Thoracic aorta (tissue), 2 donors: ENCODE measurements at regions not wholly inside any gene's neighbourhood (a gene's known extent, or its start where the extent isn't known, plus 50 kb on each side); places are given as distances from the start of the nearest gene placed in this dataset.

Source experiments
- ATAC-seq: fragments of 150-250 bp; one replicate; pipeline ENCODE4 v1.8.0; 2017; ENCODE audit warnings: low read depth; ENCODE audit not compliant: insufficient number of reproducible peaks, low FRiP score
- DNase-seq: peaks from one replicate; pipeline ENCODE4 v3.0.0-alpha.2; 2020; ENCODE audit warnings: low spot score
- H3K27ac ChIP-seq, 2 donors: fragments of 200-600 bp; sonication (generic); 1 replicate in 1 of 2; 2 replicates in 1 of 2; pipeline ENCODE4 v1.5.1; 2016; ENCODE audit warnings: mild to moderate bottlenecking in 2 of 2, moderate library complexity in 2 of 2
- H3K27me3 ChIP-seq: fragments of 200-600 bp; sonication (generic); replicated peaks from 2 replicates; pipeline ENCODE4 v1.6.0; 2016; ENCODE audit warnings: mild to moderate bottlenecking; ENCODE audit not compliant: insufficient read depth
- H3K36me3 ChIP-seq: fragments of 200-600 bp; sonication (generic); one replicate; pipeline ENCODE4 v1.5.1; 2016
- H3K4me1 ChIP-seq, 2 donors: fragments of 200-600 bp; sonication (generic); 1 replicate in 1 of 2; 2 replicates in 1 of 2; pipeline versions ENCODE4 v1.5.1 to v1.6.0; 2016; ENCODE audit warnings: low read depth in 2 of 2, mild to moderate bottlenecking in 1 of 2; ENCODE audit not compliant: control insufficient read depth in 1 of 2
- H3K4me3 ChIP-seq: fragments of 200-600 bp; sonication (generic); 2 replicates; pipeline ENCODE4 v1.5.1; 2016; ENCODE audit warnings: mild to moderate bottlenecking
- H3K9me3 ChIP-seq: fragments of 200-600 bp; sonication (generic); 2 replicates; pipeline ENCODE4 v1.5.1; 2016
- CTCF ChIP-seq: fragments of 200-600 bp; sonication (generic); IDR thresholded peaks from one replicate; pipeline ENCODE4 v1.5.1; 2019; ENCODE audit warnings: antibody characterized with exemption

DNA sequence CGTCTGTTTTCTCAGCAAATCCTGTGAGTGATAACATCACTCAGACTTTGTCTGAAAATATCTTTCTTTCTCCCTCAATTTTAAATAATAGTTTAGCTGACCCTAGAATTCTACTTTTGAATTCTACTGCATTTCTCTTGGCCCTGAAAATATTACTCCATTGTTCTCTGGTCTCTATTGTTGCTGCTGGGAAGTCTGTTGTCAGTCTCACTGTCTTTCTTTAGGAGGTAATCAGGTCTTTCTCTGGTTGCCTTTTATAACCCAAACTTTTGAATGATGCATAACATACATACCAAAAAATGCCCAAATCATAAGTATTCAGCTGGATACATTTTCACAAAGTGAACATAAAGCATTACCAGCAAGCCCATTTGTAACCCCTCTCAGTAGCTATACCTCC, 100.0 kb downstream of the MATN1 start:
- Histone ChIP-seq H3K4me1 (no peaks in the 10 kb centered on the region), H3K4me3 (no peak overlapping the region), H3K27ac (no peak overlapping the region), H3K36me3 (no peaks in the 10 kb centered on the region), H3K9me3 (peaks cover 15% of the 10 kb centered on the region), H3K27me3 (no peaks in the 10 kb centered on the region)
- DNase-seq: no peak
- no peak for ATAC-seq
- no peak for TF ChIP-seq CTCF

GRCh38 chr1:30619619-30620018, 103.8 kb downstream of the MATN1 start:
- Histone ChIP-seq H3K27me3 (no peaks in the 10 kb centered on the region), H3K36me3 (no peaks in the 10 kb centered on the region), H3K27ac (no peak overlapping the region), H3K4me3 (no peak overlapping the region), H3K9me3 (peaks cover 10% of the 10 kb centered on the region), H3K4me1 (no peaks in the 10 kb centered on the region)
- ATAC-seq: no peak
- no peak for TF ChIP-seq CTCF
- no peak for DNase-seq

DNA sequence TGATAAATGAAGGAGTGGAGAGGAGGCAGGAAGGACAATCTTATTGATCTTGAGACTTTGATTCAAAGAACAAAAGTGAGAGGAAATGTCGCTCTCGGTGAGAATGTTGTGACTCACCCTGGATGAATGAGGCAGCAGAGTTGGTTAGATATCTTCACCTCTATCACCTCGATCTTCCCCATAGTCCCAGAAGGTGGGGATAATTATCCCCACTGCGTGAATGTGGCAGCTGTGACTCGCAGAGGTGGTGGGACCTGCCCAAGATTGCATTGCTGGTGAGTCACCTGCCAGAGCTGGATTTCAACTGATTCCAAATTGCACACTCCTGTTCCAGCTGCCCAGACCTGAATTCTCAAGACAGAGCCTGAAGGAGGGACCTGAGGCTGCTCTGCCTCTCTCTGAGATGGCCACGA, 105.0 kb downstream of the MATN1 start:
- no peak for DNase-seq
- Histone ChIP-seq H3K36me3 (no peaks in the 10 kb centered on the region), H3K4me3 (no peak overlapping the region), H3K27ac (no peak overlapping the region), H3K9me3 (peaks cover 5% of the 10 kb centered on the region), H3K27me3 (no peaks in the 10 kb centered on the region), H3K4me1 (no peaks in the 10 kb centered on the region)
- TF ChIP-seq CTCF: no peak
- ATAC-seq: no peak

DNA sequence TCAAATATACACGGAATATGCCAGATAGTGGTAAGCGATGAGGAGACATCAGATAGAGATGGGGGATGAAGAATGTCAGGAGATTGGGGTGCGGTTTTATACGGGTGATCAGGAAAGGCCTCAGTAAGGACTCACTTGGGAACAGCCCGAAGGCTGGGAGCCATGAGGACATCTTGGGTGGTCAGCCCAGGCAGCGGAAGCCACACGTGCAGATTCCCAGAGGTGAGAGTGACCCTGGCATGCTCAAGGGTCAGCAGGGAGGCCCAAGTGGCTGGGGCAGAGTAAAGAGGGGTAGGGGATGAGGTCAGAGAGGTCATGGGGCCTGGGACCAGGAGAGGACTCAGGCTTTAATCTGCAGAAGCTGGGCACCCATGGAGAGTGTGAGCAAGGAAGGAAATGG, 106.6 kb downstream of the MATN1 start:
- Histone ChIP-seq H3K9me3 (no peaks in the 10 kb centered on the region), H3K27me3 (no peaks in the 10 kb centered on the region), H3K4me3 (no peak overlapping the region), H3K27ac (no peak overlapping the region), H3K4me1 (no peaks in the 10 kb centered on the region), H3K36me3 (no peaks in the 10 kb centered on the region)
- TF ChIP-seq CTCF: no peak
- no peak for DNase-seq
- ATAC-seq: no peak

GRCh38 chr1:30615816-30616590, 107.4 kb downstream of the MATN1 start:
- Histone ChIP-seq H3K27ac (no peak overlapping the region), H3K4me3 (no peak overlapping the region), H3K9me3 (no peaks in the 10 kb centered on the region), H3K36me3 (no peaks in the 10 kb centered on the region), H3K27me3 (no peaks in the 10 kb centered on the region), H3K4me1 (no peaks in the 10 kb centered on the region)
- no peak for TF ChIP-seq CTCF
- DNase-seq: no peak
- no peak for ATAC-seq
